OCI-M2 (cell line): ENCODE measurements at regions not wholly inside any gene's neighbourhood (a gene's known extent, or its start where the extent isn't known, plus 50 kb on each side); places are given as distances from the start of the nearest gene placed in this dataset.
"Not testable (repeated sequence)": the region's sequence is repeated elsewhere in the genome, so short reads cannot be mapped to it uniquely, and the experiment has no call there.

ENCODE experiments used
- DNase-seq: peaks from one replicate; lab custom pipeline; 2025; ENCODE audit not compliant: unreplicated experiment; lab: John Stamatoyannopoulos, UW

DNA sequence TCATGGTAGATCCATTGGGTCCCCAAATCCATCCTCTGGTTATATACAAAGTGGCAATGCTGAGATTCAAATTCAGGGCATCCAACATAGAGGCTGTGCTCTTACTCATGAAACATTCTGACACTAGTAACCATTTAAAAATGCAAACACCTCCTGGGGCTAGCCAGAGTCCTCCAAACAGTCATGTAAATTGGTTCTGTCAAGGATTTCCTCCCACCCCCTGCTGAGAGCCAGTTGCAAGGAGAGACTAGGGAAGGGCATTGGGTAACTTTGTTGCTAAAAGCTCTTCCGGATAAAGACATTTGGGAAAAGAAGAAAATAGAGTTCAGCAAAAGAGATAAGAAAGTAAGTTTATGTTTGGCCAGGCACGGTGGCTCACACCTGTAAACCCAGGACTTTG lies 58.3 kb downstream of the ART5 start:
- DNase-seq: not testable (repeated sequence)

DNA sequence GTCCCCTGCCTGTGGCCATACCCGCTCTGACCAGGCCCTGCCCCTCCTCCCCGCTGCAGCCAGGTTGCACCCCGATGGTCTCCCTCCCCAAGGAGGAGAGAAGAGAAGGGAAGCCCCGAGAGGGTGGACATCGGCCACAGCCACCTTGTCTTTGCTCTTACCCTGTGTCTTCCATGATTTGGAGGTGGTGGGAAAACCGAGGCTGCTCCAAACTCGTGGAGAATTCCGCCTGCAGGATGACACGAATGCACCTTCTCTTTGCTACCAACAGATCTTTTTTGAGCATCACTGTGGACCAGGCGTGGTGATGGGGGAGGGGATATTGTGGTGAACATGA lies 60.4 kb downstream of the ART5 start:
- DNase-seq: not testable (repeated sequence)

GRCh38 chr11:3580487-3581388 lies 61.1 kb downstream of the ART5 start:
- DNase-seq: not testable (repeated sequence)

GRCh38 chr11:3579600-3580459 lies 62.0 kb downstream of the ART5 start:
- DNase-seq: not testable (repeated sequence)

DNA sequence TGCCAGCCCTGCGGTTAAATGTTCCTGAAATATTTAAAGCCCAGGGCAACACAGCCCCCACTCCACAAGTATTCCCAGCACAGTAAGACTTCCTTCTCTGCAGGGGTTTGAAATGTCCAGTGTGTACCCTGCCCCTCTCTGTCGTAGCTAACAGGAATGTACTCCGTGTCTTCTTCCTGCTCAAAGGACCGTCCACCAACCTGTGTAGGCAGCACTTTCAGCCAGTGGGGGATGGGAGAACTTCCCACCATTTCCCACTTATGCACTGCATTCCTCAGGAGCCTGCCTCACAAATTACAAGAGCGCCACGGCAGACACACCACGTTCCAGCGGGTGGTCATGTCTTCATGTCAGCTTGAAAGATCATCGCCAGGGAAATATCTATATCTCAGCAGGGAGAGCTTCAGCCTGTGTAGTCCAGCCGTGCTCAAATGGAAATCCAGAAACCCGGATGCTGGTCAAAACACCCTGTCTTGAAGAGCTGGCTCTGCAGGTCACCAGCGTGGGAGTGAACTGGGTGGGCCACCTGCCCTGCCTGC lies 65.7 kb downstream of the ART5 start:
- DNase-seq: not testable (repeated sequence)

GRCh38 chr11:3572976-3573647 lies 68.7 kb downstream of the ART5 start:
- DNase-seq: not testable (repeated sequence)

GRCh38 chr11:3571752-3572151 lies 70.0 kb downstream of the ART5 start:
- not testable (repeated sequence) for DNase-seq

DNA sequence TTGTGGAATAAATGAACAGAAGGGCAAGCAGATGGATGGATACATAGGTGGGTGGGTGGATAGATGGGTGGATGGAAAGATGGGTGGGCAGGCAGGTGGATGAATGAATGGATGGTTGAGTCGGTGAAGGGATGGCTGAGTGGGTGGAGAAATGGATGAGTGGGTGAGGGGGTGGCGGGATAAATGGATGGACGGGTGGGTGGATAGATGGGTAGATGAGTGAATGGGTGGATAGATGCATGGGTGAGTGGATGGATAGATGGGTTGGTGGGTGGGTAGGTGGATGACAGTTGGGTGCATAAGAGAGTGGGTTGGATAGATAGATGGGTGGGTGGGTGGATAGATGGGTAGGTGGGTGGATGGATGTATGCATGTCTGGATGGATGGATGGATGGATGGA lies 76.0 kb downstream of the ART5 start:
- DNase-seq: not testable (repeated sequence)

- not testable (repeated sequence) for DNase-seq
These were observed 77.4 kb downstream of the ART5 start for GRCh38 chr11:3564383-3564782.

DNA sequence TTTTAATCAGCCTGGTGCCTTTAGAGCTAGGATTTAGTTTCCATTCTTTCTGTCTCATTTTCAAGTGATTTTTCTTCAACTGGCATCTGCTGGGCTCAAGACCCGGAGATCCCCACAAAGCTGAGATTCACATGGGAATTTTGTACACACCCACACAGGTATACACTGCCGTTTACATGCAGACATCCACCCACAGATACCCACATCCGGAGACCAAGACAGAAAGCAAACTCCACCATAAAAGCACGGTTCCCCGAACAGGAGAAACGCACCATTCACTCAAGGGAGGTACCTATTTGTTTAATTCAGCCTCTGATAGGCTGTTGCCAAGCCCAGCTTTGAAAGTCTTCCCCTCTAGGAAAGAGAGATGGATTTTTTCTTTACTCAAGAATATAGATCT lies 87.2 kb downstream of the ART5 start:
- DNase-seq: not testable (repeated sequence)

GRCh38 chr11:3544990-3545389 lies 96.8 kb downstream of the ART5 start:
- not testable (repeated sequence) for DNase-seq

GRCh38 chr11:3538220-3538619 lies 103.6 kb downstream of the ART5 start:
- DNase-seq: not testable (repeated sequence)

GRCh38 chr11:3537254-3537653 lies 104.5 kb downstream of the ART5 start:
- not testable (repeated sequence) for DNase-seq

- DNase-seq: not testable (repeated sequence)
These were observed 108.8 kb downstream of the ART5 start for GRCh38 chr11:3532958-3533357.

DNA sequence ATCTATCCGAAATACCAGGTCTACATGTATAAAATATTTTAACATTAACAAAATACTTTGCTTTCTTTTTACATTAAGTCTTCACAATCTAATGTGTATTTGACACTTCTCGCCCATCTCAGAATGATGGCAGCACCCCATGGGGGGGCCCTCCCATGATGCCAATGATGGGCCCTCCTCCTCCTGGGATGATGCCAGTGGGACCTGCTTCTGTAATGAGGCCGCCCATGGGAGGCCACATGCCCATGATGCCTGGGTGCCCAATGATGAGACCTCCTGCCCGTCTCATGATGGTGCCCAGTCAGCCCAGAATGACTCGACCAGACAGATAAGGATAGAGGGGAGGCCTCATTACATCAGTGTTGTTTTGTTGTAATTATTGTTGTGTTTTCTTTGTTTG lies 110.5 kb downstream of the ART5 start:
- DNase-seq: not testable (repeated sequence)

DNA sequence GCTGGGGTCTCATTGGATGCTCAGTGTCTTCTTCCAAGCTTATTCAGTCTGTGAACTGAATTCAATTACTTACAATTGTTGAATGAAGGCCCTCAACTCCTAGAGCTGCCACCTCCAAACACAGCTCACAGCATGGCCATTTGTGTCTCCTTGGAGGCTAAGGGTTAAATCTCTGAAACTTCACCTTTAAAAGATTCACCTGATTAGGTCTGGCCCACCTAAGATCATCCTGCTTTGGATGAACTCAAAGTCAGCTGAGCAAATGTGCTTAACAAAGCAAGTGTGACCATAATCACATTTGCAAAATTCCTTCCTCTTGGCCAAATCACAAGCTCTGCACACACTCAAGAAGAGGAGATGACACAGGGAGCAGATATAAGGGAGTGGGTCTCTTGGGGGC lies 118.2 kb downstream of the ART5 start:
- not testable (repeated sequence) for DNase-seq

DNA sequence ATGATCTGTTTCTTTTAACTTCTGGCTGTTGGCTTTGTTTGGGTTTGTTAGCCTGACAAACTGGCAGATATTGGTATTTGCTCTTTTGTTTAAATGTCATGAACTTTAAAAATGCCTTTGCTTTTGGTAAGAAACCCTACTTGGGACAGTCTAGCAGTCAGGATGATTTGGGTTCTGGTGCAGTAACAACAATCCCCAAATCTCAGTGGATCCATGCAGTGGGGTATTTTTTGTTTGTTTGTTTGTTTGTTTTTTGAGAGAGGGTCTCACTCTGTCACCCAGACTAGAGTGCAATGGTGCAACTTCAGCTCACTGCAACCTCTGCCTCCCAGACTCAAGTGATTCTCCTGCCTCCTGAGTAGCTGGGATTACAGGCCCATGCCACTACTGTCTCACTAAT lies 120.9 kb downstream of the ART5 start:
- DNase-seq: not testable (repeated sequence)

- DNase-seq: not testable (repeated sequence)
These were observed 122.0 kb downstream of the ART5 start for GRCh38 chr11:3519841-3520240.

GRCh38 chr11:3516934-3517567 lies 124.7 kb downstream of the ART5 start:
- DNase-seq: not testable (repeated sequence)

DNA sequence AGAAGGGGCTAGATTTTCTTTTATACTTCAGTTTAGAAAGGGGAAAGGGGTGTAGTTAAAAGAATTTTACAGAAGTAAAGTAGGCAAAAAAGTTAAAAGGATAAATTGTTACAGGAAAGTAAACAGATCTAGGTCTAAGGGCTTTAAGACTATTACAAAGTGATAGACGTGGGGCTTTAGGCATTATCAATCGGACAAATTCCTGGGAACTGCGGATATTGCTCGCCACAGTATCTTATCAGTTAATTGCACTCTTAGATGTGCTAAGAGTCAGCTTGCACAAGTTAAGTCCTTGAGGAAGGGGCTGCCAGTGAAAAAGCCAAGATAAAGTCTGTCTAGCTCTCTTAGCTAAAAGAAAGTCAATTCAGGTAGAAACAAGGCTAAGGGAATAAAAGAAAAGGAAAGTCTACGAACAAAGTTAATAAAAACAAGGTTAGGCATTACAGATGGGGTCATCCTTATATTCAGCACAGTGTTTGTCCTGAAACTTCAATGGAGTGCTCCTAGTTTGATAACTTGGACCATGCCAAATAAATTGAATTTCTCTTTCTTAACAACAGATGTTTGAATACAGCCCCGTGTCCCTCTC lies 125.4 kb downstream of the ART5 start:
- DNase-seq: not testable (repeated sequence)
